GM10847 (cell line): ENCODE measurements at regions not wholly inside any gene's neighbourhood (a gene's known extent, or its start where the extent isn't known, plus 50 kb on each side); places are given as distances from the start of the nearest gene placed in this dataset.

Experiments
- POLR2A ChIP-seq: IDR thresholded peaks from 2 replicates; pipeline ENCODE4 v1.6.1; 2011; ENCODE audit not compliant: insufficient read length; ENCODE audit errors: extremely low read depth

GRCh38 chr7:131261476-131261994 is 66.1 kb upstream of the MKLN1 start:
- TF ChIP-seq POLR2A: no peak

- TF ChIP-seq POLR2A: no peak
Measured at GRCh38 chr7:131265227-131265626, 62.4 kb upstream of the MKLN1 start.

- TF ChIP-seq POLR2A: no peak
Measured at GRCh38 chr7:131267631-131268030, 60.0 kb upstream of the MKLN1 start.

- no peak for TF ChIP-seq POLR2A
Measured at GRCh38 chr7:131268906-131269305, 58.8 kb upstream of the MKLN1 start.

GRCh38 chr7:131272086-131272485 is 55.6 kb upstream of the MKLN1 start:
- no peak for TF ChIP-seq POLR2A

- no peak for TF ChIP-seq POLR2A
Measured at GRCh38 chr7:131274986-131275385, 52.7 kb upstream of the MKLN1 start.

DNA sequence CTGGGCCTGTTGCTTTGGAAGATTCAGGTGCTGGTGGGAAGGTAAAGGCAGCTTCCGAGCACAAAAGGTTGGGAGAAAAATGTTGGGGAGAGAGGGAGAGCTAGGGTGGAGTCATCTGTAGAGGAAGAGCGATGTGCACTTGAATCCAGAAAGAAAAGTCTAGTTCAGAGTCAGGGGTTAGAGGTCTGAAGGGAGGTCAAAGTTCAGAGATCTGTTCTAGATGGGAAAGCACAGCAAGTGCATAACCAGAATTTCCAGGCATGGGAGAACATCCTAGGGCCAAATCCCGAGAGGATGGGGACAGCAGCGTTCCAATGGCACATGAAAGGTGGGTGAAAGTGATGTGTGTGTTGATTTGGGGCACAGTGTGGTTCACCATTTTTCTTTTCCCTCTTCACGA is 51.5 kb upstream of the MKLN1 start:
- no peak for TF ChIP-seq POLR2A

DNA sequence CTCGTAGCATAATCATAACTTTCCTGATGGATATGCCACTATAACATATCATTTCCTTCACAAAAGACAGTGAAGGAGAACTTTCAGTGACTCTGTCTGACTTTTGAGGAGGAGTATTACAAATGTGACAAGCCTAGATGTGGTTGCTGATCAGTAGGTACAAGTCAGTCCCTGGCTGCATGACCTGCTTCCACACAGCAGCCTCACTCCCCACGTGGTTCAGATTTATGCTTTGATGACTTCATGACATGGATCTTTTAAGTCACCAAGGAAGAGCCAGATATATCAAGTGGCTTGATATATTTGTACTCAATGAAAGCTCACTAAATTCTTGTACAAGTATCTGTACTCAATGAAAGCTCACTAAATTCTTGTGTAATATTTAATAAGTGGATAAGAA is 50.9 kb upstream of the MKLN1 start:
- TF ChIP-seq POLR2A: no peak
